Upper lobe of left lung (tissue), 6 donors: ENCODE measurements at regions not wholly inside any gene's neighbourhood (a gene's known extent, or its start where the extent isn't known, plus 50 kb on each side); places are given as distances from the start of the nearest gene placed in this dataset.

Experiments used
- ATAC-seq, 2 donors: fragments of 200-7000 bp; cut with Tn5 transposase; one replicate each; pipeline ENCODE4 v1.9.1; 2022; ENCODE audit warnings: mild to moderate bottlenecking in 2 of 2, moderate library complexity in 2 of 2; ENCODE audit not compliant: low FRiP score in 2 of 2
- DNase-seq, 2 donors: peaks; one replicate each; pipeline ENCODE4 v3.0.0-alpha.2; 2019 to 2020
- H3K27ac ChIP-seq, 4 donors: fragments of 200-600 bp; sonication (generic); one replicate each; pipeline ENCODE4 v1.5.1; 2016 to 2019
- H3K27me3 ChIP-seq, 4 donors: fragments of 200-600 bp; sonication (generic); one replicate each; pipeline ENCODE4 v1.5.1; 2017 to 2019
- H3K36me3 ChIP-seq, 4 donors: fragments of 200-600 bp; sonication (generic); one replicate each; pipeline ENCODE4 v1.5.1; 2016 to 2019
- H3K4me1 ChIP-seq, 4 donors: fragments of 200-600 bp; sonication (generic); one replicate each; pipeline ENCODE4 v1.5.1; 2018 to 2019
- H3K4me3 ChIP-seq, 4 donors: fragments of 200-600 bp; sonication (generic); one replicate each; pipeline ENCODE4 v1.5.1; 2017 to 2019; ENCODE audit warnings: mild to moderate bottlenecking in 2 of 4, moderate library complexity in 1 of 4
- H3K9me3 ChIP-seq, 4 donors: fragments of 200-600 bp; sonication (generic); one replicate each; pipeline ENCODE4 v1.5.1; 2018 to 2019
- EP300 ChIP-seq, 4 donors: sonication (generic); formaldehyde crosslinking; IDR thresholded peaks; one replicate each; pipeline ENCODE4 v1.5.1; 2017; ENCODE audit warnings: antibody characterized with exemption in 4 of 4, control low read depth in 2 of 4
- POLR2A ChIP-seq, 4 donors: fragments of 450-650 bp; IDR thresholded peaks; one replicate each; pipeline ENCODE4 v1.5.1; 2016 to 2017; ENCODE audit warnings: antibody characterized with exemption in 4 of 4, mild to moderate bottlenecking in 2 of 4
- POLR2AphosphoS5 ChIP-seq, 2 donors: sonication (generic); formaldehyde crosslinking; IDR thresholded peaks; one replicate each; pipeline ENCODE4 v1.5.1; 2017; ENCODE audit warnings: antibody characterized with exemption in 2 of 2
- WGBS, 2 donors: methylation state at CpG; one replicate each; pipeline ENCODE4 v1.1.5; 2017 to 2018; 5-methylcytosine and 5-hydroxymethylcytosine counted together
- TF ChIP-seq, protein P1 (sequence below), 6 experiments: fragments of 450-650 bp in 4 of 6; fragments of 200-600 bp in 2 of 6; sonication (generic) in 2 of 6; IDR thresholded peaks; one replicate each; pipeline ENCODE4 v1.5.1; 2016 to 2019; ENCODE audit warnings: antibody characterized with exemption in 6 of 6
- donor health status: DM: no; HTN: no; CAD: no; lungs with moderate emphysema.
- donor health status: DM: no; HTN: yes; CAD: no; lungs with severe emphysema.

DNA sequence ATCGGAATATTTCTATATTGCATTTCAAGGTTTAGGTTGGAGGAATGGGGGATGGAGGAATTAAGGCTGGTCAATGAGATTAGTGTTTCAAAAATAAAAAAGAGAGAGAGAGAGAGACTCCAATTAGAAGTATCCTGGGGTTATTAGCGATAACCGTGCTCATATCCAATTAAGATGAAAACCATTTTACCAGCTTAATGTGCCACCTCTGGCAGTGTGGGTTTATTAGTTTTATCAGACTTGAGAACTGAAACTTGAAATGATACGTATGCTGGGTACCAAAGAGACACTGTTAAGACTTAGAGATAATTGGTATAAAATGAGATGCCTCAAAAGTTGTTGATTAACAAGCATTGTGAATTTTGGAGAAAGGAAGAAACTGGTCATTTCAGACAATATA, 251.5 kb upstream of the NR2F2 start:
- no peak overlapping the region for H3K4me3 ChIP-seq
- H3K27ac ChIP-seq: no peak overlapping the region
- DNase-seq (no peak), ATAC-seq (no peak)
- no peaks in the 10 kb centered on the region for H3K27me3 ChIP-seq
- WGBS, 2 donors: 93% methylated on average over 4 of the region's 4 CpGs
- TF ChIP-seq, protein P1, sequence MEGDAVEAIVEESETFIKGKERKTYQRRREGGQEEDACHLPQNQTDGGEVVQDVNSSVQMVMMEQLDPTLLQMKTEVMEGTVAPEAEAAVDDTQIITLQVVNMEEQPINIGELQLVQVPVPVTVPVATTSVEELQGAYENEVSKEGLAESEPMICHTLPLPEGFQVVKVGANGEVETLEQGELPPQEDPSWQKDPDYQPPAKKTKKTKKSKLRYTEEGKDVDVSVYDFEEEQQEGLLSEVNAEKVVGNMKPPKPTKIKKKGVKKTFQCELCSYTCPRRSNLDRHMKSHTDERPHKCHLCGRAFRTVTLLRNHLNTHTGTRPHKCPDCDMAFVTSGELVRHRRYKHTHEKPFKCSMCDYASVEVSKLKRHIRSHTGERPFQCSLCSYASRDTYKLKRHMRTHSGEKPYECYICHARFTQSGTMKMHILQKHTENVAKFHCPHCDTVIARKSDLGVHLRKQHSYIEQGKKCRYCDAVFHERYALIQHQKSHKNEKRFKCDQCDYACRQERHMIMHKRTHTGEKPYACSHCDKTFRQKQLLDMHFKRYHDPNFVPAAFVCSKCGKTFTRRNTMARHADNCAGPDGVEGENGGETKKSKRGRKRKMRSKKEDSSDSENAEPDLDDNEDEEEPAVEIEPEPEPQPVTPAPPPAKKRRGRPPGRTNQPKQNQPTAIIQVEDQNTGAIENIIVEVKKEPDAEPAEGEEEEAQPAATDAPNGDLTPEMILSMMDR (IDR thresholded peaks at IDR 0.05): no peak
- TF ChIP-seq EP300 (IDR thresholded peaks at IDR 0.05): no peak
- no peak for TF ChIP-seq POLR2AphosphoS5 (IDR thresholded peaks at IDR 0.05)
- no peak for TF ChIP-seq POLR2A (IDR thresholded peaks at IDR 0.05)
- no peaks in the 10 kb centered on the region for H3K4me1 ChIP-seq
- no peaks in the 10 kb centered on the region for H3K9me3 ChIP-seq
- no peaks in the 10 kb centered on the region for H3K36me3 ChIP-seq

DNA sequence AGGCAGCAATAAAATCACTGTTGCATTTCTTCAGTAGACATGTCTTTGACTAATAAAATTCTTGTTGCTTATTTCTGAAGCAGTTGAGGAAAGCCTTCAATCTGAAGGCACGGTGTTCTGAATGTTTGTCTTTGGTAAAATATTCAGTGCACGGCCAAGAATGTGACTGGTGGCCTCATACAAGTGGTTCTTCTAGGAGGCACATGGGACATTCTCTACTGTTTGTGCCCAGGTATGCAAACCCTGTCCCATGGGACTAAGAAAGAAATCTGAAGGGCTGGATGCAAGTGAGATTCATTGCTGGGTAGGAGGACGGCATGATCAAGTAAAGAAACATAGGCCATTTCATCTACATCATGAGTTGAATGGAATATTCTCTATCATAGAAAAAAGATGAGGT, 250.6 kb upstream of the NR2F2 start:
- Histone ChIP-seq H3K36me3 (no peaks in the 10 kb centered on the region), H3K9me3 (no peaks in the 10 kb centered on the region), H3K27me3 (no peaks in the 10 kb centered on the region), H3K4me3 (no peak overlapping the region), H3K27ac (peak overlapping the region in 1 of 4 donors; percentile 17), H3K4me1 (no peaks in the 10 kb centered on the region)
- ATAC-seq (no peak), DNase-seq (no peak)
- TF ChIP-seq POLR2AphosphoS5 (IDR thresholded peaks at IDR 0.05): no peak
- TF ChIP-seq EP300 (IDR thresholded peaks at IDR 0.05): no peak
- no peak for TF ChIP-seq POLR2A (IDR thresholded peaks at IDR 0.05)
- TF ChIP-seq, protein P1 (IDR thresholded peaks at IDR 0.05): no peak
- WGBS, 2 donors: 65 to 66% methylated on average over 3 of the region's 3 CpGs

DNA sequence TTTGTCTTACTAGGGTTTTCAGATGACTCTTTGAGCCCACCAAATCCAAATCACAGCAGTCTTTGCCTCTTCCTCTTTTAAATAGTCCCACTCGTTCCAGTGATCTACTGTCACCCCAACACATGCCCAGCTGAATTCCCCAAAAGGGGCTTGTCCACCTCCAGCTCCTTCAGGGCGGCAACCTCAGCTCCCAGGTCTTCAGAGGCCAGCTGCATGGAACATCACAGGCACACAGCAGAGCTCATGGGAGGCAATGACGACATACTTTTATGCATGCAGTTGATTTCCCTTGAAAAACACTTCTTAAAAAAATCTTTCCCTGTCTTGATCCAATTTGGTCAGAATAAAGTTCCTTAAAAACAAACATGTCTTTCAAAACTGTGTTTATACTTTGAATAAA, 244.3 kb upstream of the NR2F2 start:
- no peak for ATAC-seq

DNA sequence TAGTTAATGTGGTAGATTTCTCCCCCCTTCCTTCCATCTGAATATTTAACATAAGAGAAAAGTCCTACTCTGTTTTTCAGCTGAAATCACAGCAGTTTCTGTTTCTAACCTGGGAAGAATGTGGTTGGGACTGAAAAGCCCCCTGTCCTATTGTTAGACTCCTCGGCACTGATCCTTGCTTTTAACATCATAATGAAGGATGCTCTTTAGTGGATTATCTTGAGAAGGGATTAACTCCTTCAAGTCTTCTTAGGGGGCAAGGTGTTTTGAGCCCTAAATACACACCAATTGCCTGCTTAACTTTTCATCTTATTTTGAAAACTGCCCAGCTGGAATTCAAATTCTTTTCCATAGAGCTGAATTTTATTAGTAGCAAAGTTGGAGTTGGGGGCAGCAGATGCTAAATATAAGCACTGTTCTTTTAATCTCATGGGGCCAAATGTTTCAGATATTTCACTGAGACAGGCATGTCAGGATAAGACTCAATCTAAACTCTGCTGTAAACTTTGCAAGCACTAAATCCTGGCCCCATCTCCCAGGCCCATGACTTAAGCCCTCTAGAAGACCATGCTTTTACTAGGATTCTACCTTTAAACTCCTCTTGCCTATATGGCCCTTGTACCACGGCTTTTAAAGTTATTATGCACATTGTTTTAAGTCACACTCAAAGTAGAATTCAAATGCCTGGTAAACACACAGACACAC, 243.2 kb upstream of the NR2F2 start:
- peaks cover 0 to 3% (median 0%) of the 10 kb centered on the region in 4 donors for H3K4me1 ChIP-seq
- TF ChIP-seq, protein P1 (IDR thresholded peaks at IDR 0.05): no peak
- TF ChIP-seq EP300 (IDR thresholded peaks at IDR 0.05): no peak
- TF ChIP-seq POLR2A (IDR thresholded peaks at IDR 0.05): no peak
- TF ChIP-seq POLR2AphosphoS5 (IDR thresholded peaks at IDR 0.05): no peak
- H3K9me3 ChIP-seq: no peaks in the 10 kb centered on the region
- H3K4me3 ChIP-seq: no peak overlapping the region
- H3K27me3 ChIP-seq: no peaks in the 10 kb centered on the region
- DNase-seq (no peak), ATAC-seq (no peak)
- WGBS, 2 donors: 39 to 45% methylated on average over 2 of the region's 2 CpGs
- H3K27ac ChIP-seq: no peak overlapping the region
- no peaks in the 10 kb centered on the region for H3K36me3 ChIP-seq

More for the DNA sequence above, 244.3 kb upstream of the NR2F2 start:
- no peaks in the 10 kb centered on the region for H3K36me3 ChIP-seq
- H3K27me3 ChIP-seq: no peaks in the 10 kb centered on the region
- no peak for DNase-seq
- WGBS, 2 donors: 52 to 53% methylated on average over 3 of the region's 3 CpGs
- H3K27ac ChIP-seq: no peak overlapping the region
- H3K4me3 ChIP-seq: no peak overlapping the region
- TF ChIP-seq POLR2AphosphoS5 (IDR thresholded peaks at IDR 0.05): no peak
- TF ChIP-seq, protein P1 (IDR thresholded peaks at IDR 0.05): no peak
- no peak for TF ChIP-seq POLR2A (IDR thresholded peaks at IDR 0.05)
- TF ChIP-seq EP300 (IDR thresholded peaks at IDR 0.05): no peak
- H3K9me3 ChIP-seq: no peaks in the 10 kb centered on the region
- peaks cover 0 to 3% (median 0%) of the 10 kb centered on the region in 4 donors for H3K4me1 ChIP-seq

DNA sequence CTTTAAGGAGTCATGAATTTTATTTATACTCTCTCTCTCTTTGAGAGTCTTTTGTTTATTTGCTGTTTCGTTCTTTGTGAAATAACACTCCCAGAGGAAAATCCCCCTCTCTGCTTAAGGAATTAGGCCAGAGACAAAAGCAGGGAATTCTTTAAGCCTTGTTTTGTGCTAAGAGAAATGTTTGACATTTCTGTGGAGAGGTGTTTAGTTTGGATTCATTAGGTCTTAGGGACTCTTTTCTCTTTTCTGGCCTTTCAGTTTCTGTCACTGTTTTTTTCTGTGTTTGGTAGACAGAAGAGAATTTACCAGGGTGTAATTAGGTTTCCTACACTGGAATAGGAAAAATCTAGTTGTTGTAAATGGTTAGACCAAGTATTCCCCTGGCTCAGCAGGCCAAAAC, 241.8 kb upstream of the NR2F2 start:
- WGBS, 2 donors: 54 to 56% methylated on average over 1 of the region's 1 CpG
- Histone ChIP-seq H3K4me1 (peaks cover 0 to 3% (median 0%) of the 10 kb centered on the region in 4 donors), H3K27me3 (no peaks in the 10 kb centered on the region), H3K36me3 (no peaks in the 10 kb centered on the region), H3K4me3 (no peak overlapping the region), H3K9me3 (no peaks in the 10 kb centered on the region), H3K27ac (no peak overlapping the region)
- TF ChIP-seq EP300 (IDR thresholded peaks at IDR 0.05) (no peak), POLR2AphosphoS5 (IDR thresholded peaks at IDR 0.05) (no peak), POLR2A (IDR thresholded peaks at IDR 0.05) (no peak)
- TF ChIP-seq, protein P1 (IDR thresholded peaks at IDR 0.05): no peak
- DNase-seq: no peak
- no peak for ATAC-seq
